Suppressor macrophage treated with lipopolysaccharide for 4 hours (primary cell): ENCODE measurements at regions not wholly inside any gene's neighbourhood (a gene's known extent, or its start where the extent isn't known, plus 50 kb on each side); places are given as distances from the start of the nearest gene placed in this dataset.

ENCODE experiments used
- DNase-seq: peaks from one replicate; pipeline ENCODE4 v3.0.0-alpha.2; 2020

DNA sequence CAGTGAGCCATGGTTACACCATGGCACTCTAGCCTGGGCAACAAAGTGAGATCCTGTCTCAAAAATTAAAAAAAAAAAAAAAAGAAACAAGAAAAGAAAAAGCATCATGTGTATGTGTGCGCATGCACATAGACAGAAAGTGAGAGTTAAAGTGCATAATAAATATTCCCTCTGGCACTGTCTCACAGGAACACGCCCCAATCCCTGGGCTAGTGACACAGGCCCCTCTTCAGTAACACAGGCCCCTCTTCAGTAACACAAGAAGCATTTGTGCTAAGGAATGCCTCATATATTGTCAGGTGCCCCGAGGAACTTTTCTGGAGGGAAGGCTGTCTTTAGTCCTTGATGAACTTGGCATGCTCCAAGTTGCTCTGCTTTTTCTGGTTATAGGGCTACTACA lies 57.5 kb downstream of the RPL27A start:
- no peak for DNase-seq

DNA sequence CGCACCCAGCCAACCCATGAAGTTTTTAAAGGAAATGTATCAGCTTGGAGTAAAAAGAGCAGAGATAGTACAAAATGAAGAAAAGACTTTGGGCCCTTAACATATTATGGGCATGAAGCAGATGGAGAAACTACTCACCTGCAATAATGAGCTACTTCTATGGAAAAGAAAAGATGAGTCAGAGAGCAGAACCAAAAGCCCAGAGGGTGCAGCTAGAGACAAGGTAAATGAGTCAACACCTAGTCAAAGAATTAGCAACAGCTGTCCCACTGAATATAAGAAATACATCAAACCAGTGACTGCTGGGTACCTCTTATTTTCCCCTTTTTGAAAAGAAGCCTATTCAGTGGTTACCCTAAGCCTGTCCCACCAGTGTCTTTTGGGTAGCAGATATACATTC lies 61.8 kb downstream of the RPL27A start:
- DNase-seq: no peak

- DNase-seq: no peak
These were observed 63.0 kb downstream of the RPL27A start for GRCh38 chr11:8745431-8746253.

- DNase-seq: no peak
These were observed 63.9 kb downstream of the RPL27A start for GRCh38 chr11:8746331-8746974.

- DNase-seq: no peak
These were observed 64.6 kb downstream of the RPL27A start for GRCh38 chr11:8747173-8747572.

DNA sequence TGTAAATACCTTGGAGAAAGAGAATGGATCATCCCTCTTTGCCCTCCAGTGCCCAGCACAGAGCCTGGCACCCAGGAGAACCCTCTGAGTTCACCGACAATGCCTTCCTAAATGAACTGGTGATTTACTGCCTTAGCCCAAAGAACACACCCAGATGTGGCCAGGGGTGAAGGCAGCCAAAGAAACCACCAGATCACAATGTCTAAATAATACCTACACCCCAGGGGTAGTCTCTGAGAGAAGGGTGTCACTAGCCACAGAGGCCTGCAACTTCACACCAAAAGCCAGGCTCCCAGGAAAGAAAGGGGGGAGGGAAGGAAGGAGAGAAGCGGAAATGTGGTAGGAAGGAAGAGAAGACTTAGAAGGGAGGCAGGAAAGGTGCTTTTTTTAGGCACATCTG lies 65.7 kb downstream of the RPL27A start:
- DNase-seq: no peak

DNA sequence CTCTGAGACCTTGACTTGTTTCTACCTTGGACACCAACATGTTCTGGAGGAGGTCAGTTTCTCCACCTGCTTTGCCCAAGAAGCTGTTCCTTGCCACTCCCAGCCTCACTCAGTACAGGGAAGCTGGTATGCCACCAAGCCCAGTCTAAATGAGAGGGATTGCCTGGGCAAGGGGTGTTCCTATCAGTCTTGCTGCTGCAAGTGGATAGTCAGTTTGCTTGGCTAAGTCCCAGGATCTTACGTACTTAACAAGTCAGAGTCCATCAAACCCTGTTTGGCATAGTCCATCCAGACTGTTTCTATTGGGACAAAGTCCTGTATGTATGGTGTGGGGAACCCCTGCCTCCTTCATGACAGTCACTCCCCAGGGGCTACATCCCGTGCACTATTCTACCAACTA lies 66.6 kb downstream of the RPL27A start:
- no peak for DNase-seq

- peak; percentile 9 for DNase-seq
These were observed 71.6 kb downstream of the RPL27A start for GRCh38 chr11:8754241-8754640.

GRCh38 chr11:8756201-8756600 lies 73.6 kb downstream of the RPL27A start:
- DNase-seq: no peak

DNA sequence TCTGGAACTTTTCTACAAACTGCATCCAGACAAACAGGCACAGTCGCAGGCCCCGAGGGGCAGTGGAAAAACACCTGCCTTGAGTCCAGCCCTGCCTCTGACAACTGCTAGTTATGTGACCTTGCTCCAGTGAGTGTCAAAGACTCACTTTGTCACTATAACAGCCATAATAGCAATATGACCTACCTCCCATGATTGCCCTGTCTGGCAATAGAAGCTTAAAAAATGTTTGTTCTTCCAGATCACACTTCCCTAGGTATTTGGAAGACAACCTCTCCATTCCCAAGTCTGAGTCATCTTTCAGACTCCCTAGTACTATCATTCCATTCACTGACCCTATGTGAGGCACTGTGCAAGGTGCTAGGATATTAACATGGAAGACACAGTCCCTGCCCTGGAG lies 74.5 kb downstream of the RPL27A start:
- DNase-seq: no peak

GRCh38 chr11:8757533-8757932 lies 74.9 kb downstream of the RPL27A start:
- DNase-seq: no peak

GRCh38 chr11:8758619-8759169 lies 76.1 kb downstream of the RPL27A start:
- DNase-seq: no peak

GRCh38 chr11:8759634-8760033 lies 77.0 kb downstream of the RPL27A start:
- DNase-seq: no peak

DNA sequence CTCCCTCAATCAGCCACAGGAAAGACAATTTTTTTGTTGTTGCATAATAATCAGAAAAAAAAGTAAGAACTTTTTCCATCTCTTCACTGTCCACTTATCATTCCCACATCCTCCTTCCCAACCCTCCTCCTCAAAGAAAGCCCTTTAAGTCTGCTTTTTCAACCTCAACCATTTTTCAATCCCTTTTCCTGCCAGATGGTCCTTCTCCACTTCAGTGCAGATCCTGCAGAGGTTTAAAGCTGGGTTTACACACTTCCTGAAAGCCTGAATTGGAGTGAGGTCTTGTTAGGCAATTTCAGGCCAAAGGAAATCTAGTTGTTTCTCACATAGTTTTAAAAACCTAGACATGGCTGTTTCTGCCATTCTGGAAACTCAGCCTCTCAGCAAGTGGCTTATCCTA lies 78.3 kb downstream of the RPL27A start:
- no peak for DNase-seq

- DNase-seq: no peak
These were observed 80.6 kb downstream of the RPL27A start for GRCh38 chr11:8763070-8763685.

DNA sequence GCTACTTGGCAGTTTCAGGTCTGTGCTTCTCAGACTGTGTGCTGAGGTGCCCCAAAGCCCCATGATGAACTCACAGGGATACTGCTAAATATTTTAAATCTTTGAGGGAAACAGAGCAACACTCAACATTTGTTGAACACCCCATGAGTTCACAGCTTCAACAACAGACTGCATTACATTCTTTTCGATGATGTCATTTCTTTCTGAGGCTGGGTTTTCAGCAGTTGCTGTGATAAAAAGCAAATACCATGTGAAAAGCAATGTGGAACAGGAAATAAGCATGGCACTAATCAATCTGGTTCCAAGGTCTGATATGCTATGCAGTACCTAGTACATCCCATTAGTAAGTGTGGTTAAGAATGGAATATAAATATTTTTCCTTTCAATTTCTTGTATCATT lies 82.7 kb downstream of the RPL27A start:
- DNase-seq: no peak

- no peak for DNase-seq
These were observed 83.7 kb downstream of the RPL27A start for GRCh38 chr11:8766043-8766987.

DNA sequence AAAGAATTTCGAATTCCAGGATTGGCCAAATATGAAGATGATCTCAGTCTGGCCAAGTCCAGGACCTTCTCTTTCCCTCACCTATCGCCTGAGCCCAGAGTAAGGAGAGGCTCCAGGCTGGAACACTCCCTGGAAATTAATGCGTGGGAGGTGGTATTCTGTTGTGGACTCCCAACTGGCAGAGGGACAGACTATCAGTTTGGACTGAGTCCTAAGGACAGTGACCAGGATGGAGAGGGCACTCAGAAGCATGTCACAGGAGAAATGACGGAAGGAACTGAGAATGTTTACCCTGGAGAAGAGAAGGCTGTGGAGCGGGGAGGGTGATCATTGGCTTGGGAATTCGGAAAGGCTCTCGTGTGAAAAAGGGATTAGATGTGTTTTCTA lies 84.4 kb downstream of the RPL27A start:
- DNase-seq: no peak

DNA sequence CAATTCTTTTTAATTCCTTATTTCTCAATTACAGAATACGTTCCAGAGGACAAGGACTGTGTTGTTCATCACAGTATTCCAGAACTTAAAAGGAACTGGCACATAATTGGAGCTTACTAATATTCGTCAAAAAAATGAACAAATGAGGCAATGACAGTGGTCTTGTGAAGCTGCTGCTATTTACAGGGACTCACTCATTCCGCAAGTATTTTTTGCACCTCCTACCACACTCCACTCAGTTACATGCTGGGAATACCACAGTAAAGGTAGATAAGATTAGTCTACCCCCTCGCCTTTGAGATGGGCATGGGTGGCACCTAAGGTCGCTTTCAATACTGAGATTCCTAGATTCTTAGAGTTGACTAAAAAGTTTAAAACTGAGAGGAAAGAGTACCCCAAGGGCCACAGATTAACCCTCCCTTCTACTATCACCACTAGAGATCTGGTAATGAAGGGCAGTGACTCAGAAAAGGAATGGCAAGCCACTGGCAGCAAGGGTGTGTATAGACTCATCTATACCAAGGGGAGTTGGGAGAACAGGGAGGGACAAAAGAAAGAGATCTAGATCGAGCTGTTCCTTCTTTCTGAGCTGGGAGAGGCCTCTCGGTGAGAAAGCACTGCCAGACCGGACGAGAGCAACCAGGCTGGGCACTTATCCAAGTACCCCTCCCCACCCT lies 85.0 kb downstream of the RPL27A start:
- no peak for DNase-seq

- DNase-seq: no peak
These were observed 86.2 kb downstream of the RPL27A start for GRCh38 chr11:8768625-8769333.
